NCI-H2227 (cell line): ENCODE measurements at regions not wholly inside any gene's neighbourhood (a gene's known extent, or its start where the extent isn't known, plus 50 kb on each side); places are given as distances from the start of the nearest gene placed in this dataset.
A peak's percentile ranks its signal among the peaks of the same experiment; 100 is the strongest.

Source experiments
- DNase-seq: peaks from one replicate; lab custom pipeline; 2025; ENCODE audit not compliant: unreplicated experiment; lab: John Stamatoyannopoulos, UW

GRCh38 chr4:137212601-137213000 lies 319.7 kb downstream of the PCDH18 start:
- DNase-seq, result no peak

DNA sequence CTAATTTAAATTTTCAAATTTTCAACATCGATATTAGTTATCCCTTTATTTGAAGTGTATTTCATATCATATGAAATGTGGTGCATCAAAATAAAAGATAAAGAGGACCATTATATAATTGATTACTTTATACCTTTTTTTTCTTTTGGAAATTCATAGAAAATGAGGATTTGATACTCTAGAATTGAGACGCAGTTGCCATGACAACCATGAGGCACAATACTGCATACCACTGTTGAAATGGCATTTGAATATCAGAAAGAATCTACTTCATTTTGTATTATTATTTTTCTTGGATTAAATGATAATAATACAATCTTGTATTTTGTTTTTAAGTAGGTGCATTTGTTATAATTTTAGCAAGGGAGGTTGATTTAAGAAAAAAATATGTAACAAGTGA lies 323.1 kb downstream of the PCDH18 start:
- DNase-seq, result no peak

GRCh38 chr4:137206781-137207180 lies 325.5 kb downstream of the PCDH18 start:
- peak; percentile 30 for DNase-seq

GRCh38 chr4:137203601-137204000 lies 328.7 kb downstream of the PCDH18 start:
- no peak for DNase-seq

GRCh38 chr4:137200322-137200721 lies 332.0 kb downstream of the PCDH18 start:
- no peak for DNase-seq

GRCh38 chr4:137198791-137199190 lies 333.5 kb downstream of the PCDH18 start:
- DNase-seq, result no peak

GRCh38 chr4:137194670-137195069 lies 337.6 kb downstream of the PCDH18 start:
- no peak for DNase-seq

DNA sequence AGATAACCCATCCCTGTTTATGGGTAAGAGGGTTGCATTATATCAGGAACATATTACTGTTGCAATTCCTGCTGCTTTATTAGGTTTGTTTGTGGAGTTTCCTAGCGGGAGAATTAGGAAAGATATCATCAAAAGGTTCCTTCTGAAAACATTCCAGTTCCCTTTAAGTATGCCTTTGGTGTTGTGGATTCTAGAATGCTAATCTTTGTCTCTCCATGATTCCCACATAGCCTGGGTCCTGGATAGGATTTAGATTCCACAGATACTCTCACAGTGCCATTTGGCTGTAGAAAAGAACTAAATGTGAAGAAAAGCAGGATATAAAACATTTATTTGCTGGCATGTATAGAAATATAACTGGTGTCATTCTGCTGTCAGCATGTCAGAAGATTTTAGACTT lies 338.7 kb downstream of the PCDH18 start:
- no peak for DNase-seq

DNA sequence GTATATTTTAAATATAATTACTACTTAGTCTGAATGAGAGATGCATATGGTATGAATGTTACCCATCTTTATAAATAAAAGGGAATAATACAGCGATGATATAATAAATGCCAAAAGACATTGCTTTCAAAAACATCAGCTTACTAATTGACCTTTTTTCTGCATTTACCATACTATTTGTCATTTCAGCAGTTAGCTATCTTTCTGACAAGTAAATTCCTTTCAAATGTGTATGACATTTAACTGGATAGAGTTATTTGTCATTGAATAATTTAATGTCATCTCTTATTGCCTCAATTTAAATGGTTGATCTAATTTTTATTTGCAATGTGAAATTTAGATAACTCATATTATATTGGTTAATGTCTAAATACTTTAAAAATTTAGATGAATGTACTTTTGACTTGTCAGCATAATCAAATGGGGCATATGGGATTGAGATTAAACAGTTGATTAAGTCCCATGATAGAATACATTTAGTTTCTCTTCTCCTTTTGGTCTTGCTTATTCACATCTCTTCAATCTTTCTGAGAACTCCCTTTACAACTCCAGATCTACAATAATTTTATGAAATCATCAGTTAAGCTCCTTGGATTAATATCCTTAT lies 350.9 kb downstream of the PCDH18 start:
- DNase-seq, result no peak

GRCh38 chr4:137180349-137180748 lies 351.9 kb downstream of the PCDH18 start:
- DNase-seq, result no peak

- no peak for DNase-seq
These were observed 375.5 kb downstream of the PCDH18 start for GRCh38 chr4:137156807-137157206.

GRCh38 chr4:137156054-137156453 lies 376.2 kb downstream of the PCDH18 start:
- no peak for DNase-seq

GRCh38 chr4:137131201-137131600 lies 401.1 kb downstream of the PCDH18 start:
- no peak for DNase-seq

GRCh38 chr4:137129845-137130244 lies 402.4 kb downstream of the PCDH18 start:
- DNase-seq, result no peak

GRCh38 chr4:137129441-137129840 lies 402.9 kb downstream of the PCDH18 start:
- DNase-seq, result no peak

- DNase-seq, result no peak
These were observed 407.3 kb downstream of the PCDH18 start for GRCh38 chr4:137125011-137125410.

DNA sequence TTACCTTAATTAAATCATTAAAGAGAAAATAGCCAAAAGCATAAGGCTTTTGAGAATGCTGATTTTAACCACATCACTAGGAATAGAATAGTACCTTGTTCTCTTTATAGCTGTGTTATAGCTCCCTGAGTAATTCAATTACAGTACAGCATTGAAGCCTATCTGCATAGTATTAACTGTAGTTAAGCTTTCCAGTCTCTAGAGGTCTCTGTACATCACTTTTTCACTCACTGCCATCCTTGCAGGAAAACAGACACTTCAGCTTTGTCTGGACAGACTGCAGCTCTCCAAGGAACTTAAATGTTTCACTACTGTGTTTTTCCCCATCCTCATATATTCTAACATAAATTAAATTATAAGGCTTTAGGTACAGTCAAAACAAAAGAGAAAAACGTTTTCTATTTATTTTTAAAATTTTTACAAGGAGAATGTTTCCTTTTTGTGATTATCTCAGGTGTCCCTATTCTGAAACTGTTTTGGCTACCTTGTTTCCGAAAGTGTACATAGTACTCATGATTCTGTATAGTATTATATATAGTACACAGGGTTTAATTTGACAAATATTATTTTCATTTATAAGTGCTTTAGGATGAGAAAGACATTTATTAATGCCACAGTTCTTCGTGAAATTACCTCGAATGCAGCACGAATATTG lies 407.9 kb downstream of the PCDH18 start:
- peak; percentile 47 for DNase-seq

DNA sequence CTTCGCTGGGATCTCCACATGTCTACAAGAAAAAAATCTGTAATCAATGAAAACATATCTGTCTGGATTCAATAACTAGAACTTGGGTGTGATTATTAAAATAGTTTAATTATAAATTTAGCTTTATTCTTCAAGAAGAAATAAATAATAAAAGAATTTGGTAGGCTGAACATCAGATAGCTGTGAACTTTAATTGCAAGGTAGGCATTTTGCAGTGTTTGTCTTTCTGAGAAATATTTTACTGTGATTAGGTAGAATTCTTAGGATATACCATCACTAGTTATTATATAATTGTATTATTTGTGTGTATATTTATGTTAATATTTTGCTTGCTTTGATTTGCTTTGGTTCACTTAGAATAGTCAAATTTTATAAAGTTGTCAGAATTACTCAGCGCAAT lies 409.4 kb downstream of the PCDH18 start:
- no peak for DNase-seq

- DNase-seq, result no peak
These were observed 416.1 kb downstream of the PCDH18 start for GRCh38 chr4:137116144-137116543.

- no peak for DNase-seq
These were observed 425.6 kb downstream of the PCDH18 start for GRCh38 chr4:137106733-137107132.

- no peak for DNase-seq
These were observed 426.0 kb downstream of the PCDH18 start for GRCh38 chr4:137106287-137106686.

GRCh38 chr4:137090951-137091350 lies 441.3 kb downstream of the PCDH18 start:
- no peak for DNase-seq

DNA sequence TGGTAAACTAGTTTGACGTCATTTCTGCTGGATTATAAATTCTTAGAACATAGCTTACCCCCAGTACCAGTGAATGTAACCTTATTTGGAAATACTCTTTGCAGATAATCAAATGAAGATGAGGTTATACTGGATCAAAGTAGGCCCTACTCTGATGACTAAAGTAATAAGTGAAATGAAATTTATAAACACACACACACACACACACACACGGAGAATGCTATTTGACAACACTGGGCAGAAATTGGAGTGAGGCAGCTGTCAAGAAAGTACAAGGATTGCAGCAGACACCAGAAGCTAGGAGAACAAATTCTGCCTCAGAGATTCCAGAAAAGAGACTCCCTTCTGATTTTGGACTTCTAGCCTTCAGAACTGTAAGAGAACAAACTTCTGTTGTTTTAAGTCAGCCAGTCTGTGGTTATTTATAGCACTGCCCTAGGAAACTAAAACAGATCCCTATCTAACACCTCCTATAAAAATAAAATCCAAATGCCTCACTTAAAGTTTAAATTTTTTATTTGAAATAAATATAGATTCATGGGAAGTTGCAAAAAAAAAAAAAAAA lies 448.6 kb downstream of the PCDH18 start:
- DNase-seq, result no peak
